Choroid plexus epithelial cell (primary cell): ENCODE measurements at regions not wholly inside any gene's neighbourhood (a gene's known extent, or its start where the extent isn't known, plus 50 kb on each side); places are given as distances from the start of the nearest gene placed in this dataset.

ENCODE experiments used
- DNase-seq: peaks from one replicate; pipeline ENCODE4 v3.0.0-alpha.2; 2010; ENCODE audit warnings: low read depth
- H3K4me3 ChIP-seq: 2 replicates; pipeline ENCODE4 v1.5.1; 2011; ENCODE audit warnings: low read depth, mild to moderate bottlenecking, control low read depth, low read length, moderate library complexity
- CTCF ChIP-seq: conservative IDR thresholded peaks from 2 replicates; pipeline ENCODE4 v1.5.1; 2011; ENCODE audit warnings: low read depth, mild to moderate bottlenecking, control low read depth, inconsistent platforms, low read length, moderate library complexity

GRCh38 chr1:117289316-117289870, 77.9 kb upstream of the MAN1A2 start:
- TF ChIP-seq CTCF, result no peak
- no peak overlapping the region for H3K4me3 ChIP-seq
- no peak for DNase-seq

- H3K4me3 ChIP-seq, result no peak overlapping the region
- DNase-seq, result no peak
- no peak for TF ChIP-seq CTCF
Measured at GRCh38 chr1:117286562-117286961, 75.8 kb upstream of the VTCN1 start.

- TF ChIP-seq CTCF, result no peak
- H3K4me3 ChIP-seq, result no peak overlapping the region
- DNase-seq, result no peak
Measured at GRCh38 chr1:117286145-117286544, 75.4 kb upstream of the VTCN1 start.

- TF ChIP-seq CTCF, result peak; percentile 71
- peak; percentile 81 for DNase-seq
- H3K4me3 ChIP-seq, result no peak overlapping the region
Measured at GRCh38 chr1:117284399-117285215, 73.9 kb upstream of the VTCN1 start.

- TF ChIP-seq CTCF, result no peak
- no peak overlapping the region for H3K4me3 ChIP-seq
- no peak for DNase-seq
Measured at GRCh38 chr1:117278531-117278930, 67.8 kb upstream of the VTCN1 start.

- TF ChIP-seq CTCF, result no peak
- DNase-seq, result peak; percentile 8
Measured at GRCh38 chr1:117275055-117275454, 64.3 kb upstream of the VTCN1 start.

GRCh38 chr1:117271959-117272358, 61.2 kb upstream of the VTCN1 start:
- peak; percentile 7 for DNase-seq
- no peak for TF ChIP-seq CTCF
- H3K4me3 ChIP-seq, result no peak overlapping the region

More at GRCh38 chr1:117275055-117275454, 64.3 kb upstream of the VTCN1 start:
- H3K4me3 ChIP-seq, result no peak overlapping the region
